ENCODE measurements at regions not wholly inside any gene's neighbourhood (a gene's known extent, or its start where the extent isn't known, plus 50 kb on each side); places are given as distances from the start of the nearest gene placed in this dataset.

DNA sequence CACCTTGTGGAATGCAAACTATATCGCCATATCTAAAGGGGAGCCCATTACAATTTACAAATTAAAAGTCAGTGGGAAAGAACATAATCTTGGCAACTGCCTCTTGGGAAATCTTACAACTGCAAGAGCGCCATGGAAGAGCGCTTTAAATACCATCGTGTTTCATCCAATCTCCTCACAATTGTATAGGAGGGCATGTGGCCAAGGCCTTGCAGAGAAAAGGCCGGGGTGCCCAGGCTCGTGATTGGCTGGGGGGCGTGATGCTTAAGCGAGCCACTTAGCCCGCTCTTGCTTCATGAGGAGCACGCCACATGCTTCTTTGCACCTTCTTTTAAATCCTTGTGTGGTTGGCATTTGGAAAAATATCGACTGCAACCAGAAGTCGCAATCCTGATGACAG, 69.8 kb upstream of the NFIB start:
- no peak for DNase-seq (ENCODE audit: low spot score)
- TF ChIP-seq, protein P1, sequence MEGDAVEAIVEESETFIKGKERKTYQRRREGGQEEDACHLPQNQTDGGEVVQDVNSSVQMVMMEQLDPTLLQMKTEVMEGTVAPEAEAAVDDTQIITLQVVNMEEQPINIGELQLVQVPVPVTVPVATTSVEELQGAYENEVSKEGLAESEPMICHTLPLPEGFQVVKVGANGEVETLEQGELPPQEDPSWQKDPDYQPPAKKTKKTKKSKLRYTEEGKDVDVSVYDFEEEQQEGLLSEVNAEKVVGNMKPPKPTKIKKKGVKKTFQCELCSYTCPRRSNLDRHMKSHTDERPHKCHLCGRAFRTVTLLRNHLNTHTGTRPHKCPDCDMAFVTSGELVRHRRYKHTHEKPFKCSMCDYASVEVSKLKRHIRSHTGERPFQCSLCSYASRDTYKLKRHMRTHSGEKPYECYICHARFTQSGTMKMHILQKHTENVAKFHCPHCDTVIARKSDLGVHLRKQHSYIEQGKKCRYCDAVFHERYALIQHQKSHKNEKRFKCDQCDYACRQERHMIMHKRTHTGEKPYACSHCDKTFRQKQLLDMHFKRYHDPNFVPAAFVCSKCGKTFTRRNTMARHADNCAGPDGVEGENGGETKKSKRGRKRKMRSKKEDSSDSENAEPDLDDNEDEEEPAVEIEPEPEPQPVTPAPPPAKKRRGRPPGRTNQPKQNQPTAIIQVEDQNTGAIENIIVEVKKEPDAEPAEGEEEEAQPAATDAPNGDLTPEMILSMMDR (conservative IDR thresholded peaks at IDR 0.05; ENCODE audit: low read depth, low read length): no peak
- no peak for TF ChIP-seq EZH2 (IDR thresholded peaks at IDR 0.05; ENCODE audit: borderline replicate concordance, low read depth, low read length, poor library complexity, severe bottlenecking)
- H3K4me1 ChIP-seq (ENCODE audit: insufficient read depth, low read length, poor library complexity, severe bottlenecking): peaks cover 14% of the 10 kb centered on the region
- no peak overlapping the region for H3K27ac ChIP-seq (ENCODE audit: low read depth, low read length, poor library complexity, severe bottlenecking)
- H3K9me3 ChIP-seq (ENCODE audit: low read depth, low read length, poor library complexity, severe bottlenecking): no peaks in the 10 kb centered on the region
- ChIA-PET POLR2A (ENCODE audit: low non-redundant PET) (no interaction called here), CTCF (no interaction called here)
- no peak overlapping the region for H3K4me3 ChIP-seq (ENCODE audit: low read depth, low read length, poor library complexity, severe bottlenecking)
- no peaks in the 10 kb centered on the region for H3K27me3 ChIP-seq (replicated peaks; ENCODE audit: insufficient read depth, low read depth, low read length, poor library complexity)
- BruUV-seq (replicated peaks): no TSS peak
- intact Hi-C loops (cut with micrococcal nuclease; ENCODE audit: unreplicated experiment): no loop called here
- no peaks in the 10 kb centered on the region for H3K36me3 ChIP-seq (ENCODE audit: insufficient read depth, low read length, poor library complexity, severe bottlenecking)

DNA sequence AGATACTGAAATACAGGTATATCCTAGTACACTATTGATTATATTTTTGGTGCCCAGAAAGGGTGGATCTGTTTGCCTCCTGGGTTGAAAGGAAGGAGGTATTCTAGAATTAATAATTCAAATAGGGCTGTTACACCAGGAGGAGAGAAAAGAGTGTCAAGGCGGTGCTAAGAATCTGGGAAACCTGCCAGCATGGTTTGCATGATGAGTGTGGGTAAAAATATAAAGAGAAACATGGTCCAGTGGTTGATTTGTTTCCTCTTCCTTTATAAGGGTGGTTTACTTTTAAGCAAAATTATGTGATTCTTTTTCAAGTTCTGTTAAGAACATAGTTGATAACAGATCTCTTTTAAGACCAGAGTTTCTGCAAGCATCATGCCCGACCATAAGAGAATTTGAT, 69.4 kb upstream of the NFIB start:
- peaks cover 14% of the 10 kb centered on the region for H3K4me1 ChIP-seq (ENCODE audit: insufficient read depth, low read length, poor library complexity, severe bottlenecking)
- intact Hi-C loops (cut with micrococcal nuclease; ENCODE audit: unreplicated experiment): no loop called here
- no peak for TF ChIP-seq EZH2 (IDR thresholded peaks at IDR 0.05; ENCODE audit: borderline replicate concordance, low read depth, low read length, poor library complexity, severe bottlenecking)
- TF ChIP-seq, protein P1 (conservative IDR thresholded peaks at IDR 0.05; ENCODE audit: low read depth, low read length): no peak
- no peaks in the 10 kb centered on the region for H3K27me3 ChIP-seq (replicated peaks; ENCODE audit: insufficient read depth, low read depth, low read length, poor library complexity)
- no peak overlapping the region for H3K4me3 ChIP-seq (ENCODE audit: low read depth, low read length, poor library complexity, severe bottlenecking)
- BruUV-seq (replicated peaks): no TSS peak
- H3K27ac ChIP-seq (ENCODE audit: low read depth, low read length, poor library complexity, severe bottlenecking): no peak overlapping the region
- no peaks in the 10 kb centered on the region for H3K36me3 ChIP-seq (ENCODE audit: insufficient read depth, low read length, poor library complexity, severe bottlenecking)
- H3K9me3 ChIP-seq (ENCODE audit: low read depth, low read length, poor library complexity, severe bottlenecking): no peaks in the 10 kb centered on the region
- peak; percentile 64 for DNase-seq (ENCODE audit: low spot score)
- POLR2A ChIA-PET (ENCODE audit: low non-redundant PET): no interaction called here
- CTCF ChIA-PET: no interaction called here

DNA sequence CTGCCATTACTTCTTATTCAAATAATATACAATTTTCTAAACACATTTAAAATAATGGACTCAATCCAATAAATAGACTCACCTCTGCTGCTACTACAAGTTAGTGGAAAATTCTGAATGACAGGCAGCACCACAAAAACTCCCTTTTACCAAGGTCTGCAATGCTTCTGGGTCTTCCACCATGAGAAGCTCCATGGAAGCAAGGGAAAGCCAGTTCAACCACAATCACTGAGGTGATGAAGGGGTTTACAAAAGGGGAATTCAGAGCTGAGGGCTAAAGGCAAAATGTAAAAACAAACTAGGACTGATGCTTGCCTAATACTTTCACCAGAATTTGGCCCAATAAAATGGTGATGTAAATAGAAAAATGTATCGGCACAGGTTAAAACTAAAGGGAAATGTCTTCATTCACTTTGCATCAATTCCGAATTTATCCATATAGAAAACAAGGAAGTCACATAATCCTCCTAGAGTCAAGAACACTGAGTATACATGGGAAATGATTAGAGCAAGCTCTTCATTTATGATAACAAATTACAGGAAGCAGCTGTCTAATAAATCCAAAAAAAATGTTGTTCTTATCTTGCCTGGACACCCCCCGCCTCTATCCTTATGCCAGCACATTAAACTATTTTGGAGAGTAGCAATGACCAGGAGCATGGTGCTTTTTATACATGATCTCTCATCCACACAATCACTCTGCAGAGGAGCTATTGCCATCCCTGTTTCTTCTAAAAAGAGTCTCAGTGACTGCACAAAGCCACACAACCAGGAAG, 66.3 kb upstream of the NFIB start:
- DNase-seq (ENCODE audit: low spot score): peak; percentile 42
- Histone ChIP-seq H3K36me3 (ENCODE audit: insufficient read depth, low read length, poor library complexity, severe bottlenecking) (no peaks in the 10 kb centered on the region), H3K4me1 (ENCODE audit: insufficient read depth, low read length, poor library complexity, severe bottlenecking) (peaks cover 14% of the 10 kb centered on the region), H3K9me3 (ENCODE audit: low read depth, low read length, poor library complexity, severe bottlenecking) (no peaks in the 10 kb centered on the region), H3K27me3 (replicated peaks; ENCODE audit: insufficient read depth, low read depth, low read length, poor library complexity) (no peaks in the 10 kb centered on the region), H3K27ac (ENCODE audit: low read depth, low read length, poor library complexity, severe bottlenecking) (no peak overlapping the region), H3K4me3 (ENCODE audit: low read depth, low read length, poor library complexity, severe bottlenecking) (no peak overlapping the region)
- ChIA-PET POLR2A (ENCODE audit: low non-redundant PET) (no interaction called here), CTCF (no interaction called here)
- BruUV-seq (replicated peaks): no TSS peak
- no peak for TF ChIP-seq EZH2 (IDR thresholded peaks at IDR 0.05; ENCODE audit: borderline replicate concordance, low read depth, low read length, poor library complexity, severe bottlenecking)
- TF ChIP-seq, protein P1 (conservative IDR thresholded peaks at IDR 0.05; ENCODE audit: low read depth, low read length): no peak
- intact Hi-C loops (cut with micrococcal nuclease; ENCODE audit: unreplicated experiment): no loop called here
